WTC11 (cell line): ENCODE measurements at regions not wholly inside any gene's neighbourhood (a gene's known extent, or its start where the extent isn't known, plus 50 kb on each side); places are given as distances from the start of the nearest gene placed in this dataset.

Experiments used
- ATF3 ChIP-seq: sonication (generic); formaldehyde crosslinking; conservative IDR thresholded peaks from 2 replicates; pipeline ENCODE4 v1.8.1; 2022; ENCODE audit warnings: mild to moderate bottlenecking, missing genetic modification reagents
- CBFB ChIP-seq: sonication (generic); formaldehyde crosslinking; IDR thresholded peaks from 2 replicates; pipeline ENCODE4 v1.8.1; 2022; ENCODE audit warnings: mild to moderate bottlenecking, low read depth, missing genetic modification reagents
- CREB1 ChIP-seq: sonication (generic); formaldehyde crosslinking; IDR thresholded peaks from 2 replicates; pipeline ENCODE4 v1.8.0; 2023; ENCODE audit warnings: mild to moderate bottlenecking, missing genetic modification reagents
- CTCF ChIP-seq: fragments of 200-600 bp; IDR thresholded peaks from 2 replicates; pipeline ENCODE4 v1.8.0; 2022; ENCODE audit warnings: antibody characterized with exemption
- IRF1 ChIP-seq: sonication (generic); formaldehyde crosslinking; IDR thresholded peaks from 2 replicates; pipeline ENCODE4 v1.8.0; 2023; ENCODE audit warnings: missing genetic modification reagents
- MYBL2 ChIP-seq: sonication (generic); formaldehyde crosslinking; IDR thresholded peaks from 2 replicates; pipeline ENCODE4 v1.8.1; 2023; ENCODE audit warnings: mild to moderate bottlenecking, moderate library complexity, missing genetic modification reagents
- PRDM15 ChIP-seq: sonication (generic); formaldehyde crosslinking; IDR thresholded peaks from 2 replicates; pipeline ENCODE4 v1.8.0; 2022; ENCODE audit warnings: missing genetic modification reagents
- SOX15 ChIP-seq: fragments of 250-450 bp; sonication (Bioruptor Pico); IDR thresholded peaks from 2 replicates; pipeline ENCODE4 v1.9.0; 2021; ENCODE audit warnings: mild to moderate bottlenecking
- USF1 ChIP-seq: sonication (generic); formaldehyde crosslinking; IDR thresholded peaks from 2 replicates; pipeline ENCODE4 v1.8.0; 2022; ENCODE audit warnings: mild to moderate bottlenecking, missing genetic modification reagents
- USF2 ChIP-seq: sonication (generic); formaldehyde crosslinking; IDR thresholded peaks from 2 replicates; pipeline ENCODE4 v1.8.1; 2023; ENCODE audit warnings: mild to moderate bottlenecking, missing genetic modification reagents, moderate library complexity
- ZBTB43 ChIP-seq: sonication (generic); formaldehyde crosslinking; IDR thresholded peaks from 2 replicates; pipeline ENCODE4 v1.8.1; 2023; ENCODE audit warnings: mild to moderate bottlenecking, missing genetic modification reagents
- ZNF532 ChIP-seq: fragments of 250-450 bp; sonication (Bioruptor Pico); IDR thresholded peaks from 2 replicates; pipeline ENCODE4 v1.9.0; 2021; ENCODE audit warnings: mild to moderate bottlenecking, borderline replicate concordance
- ZSCAN18 ChIP-seq: fragments of 250-450 bp; sonication (Bioruptor Pico); IDR thresholded peaks from 2 replicates; pipeline ENCODE4 v2.1.2; 2022; ENCODE audit warnings: mild to moderate bottlenecking, moderate library complexity

- TF ChIP-seq PRDM15 (no peak), CTCF (no peak), ZSCAN18 (CRISPR knock-in tag) (no peak), ZNF532 (CRISPR knock-in tag) (no peak), SOX15 (CRISPR knock-in tag) (no peak), USF1 (no peak), ZBTB43 (CRISPR knock-in tag) (no peak), IRF1 (no peak), ATF3 (CRISPR knock-in tag) (no peak), CBFB (CRISPR knock-in tag) (no peak), USF2 (no peak), MYBL2 (no peak), CREB1 (CRISPR knock-in tag) (no peak)
These were observed 1083.9 kb downstream of the DIPK2A start for GRCh38 chr3:145055375-145056076.
